Liver (tissue), 8 donors: ENCODE measurements at regions not wholly inside any gene's neighbourhood (a gene's known extent, or its start where the extent isn't known, plus 50 kb on each side); places are given as distances from the start of the nearest gene placed in this dataset.

Experiments
- DNase-seq: peaks from one replicate; pipeline ENCODE4 v3.0.0-alpha.2; 2017; ENCODE audit warnings: low spot score
- H3K27ac ChIP-seq, 2 donors: one replicate each; pipeline ENCODE4 v1.7.0; 2013; ENCODE audit warnings: inconsistent platforms in 2 of 2, low read length in 2 of 2, control low read depth in 1 of 2, low read depth in 1 of 2, mild to moderate bottlenecking in 1 of 2
- H3K27me3 ChIP-seq, 4 donors: one replicate each; pipeline versions ENCODE4 v1.6.1 to v1.7.0; 2013; ENCODE audit warnings: low read length in 3 of 4, inconsistent platforms in 1 of 4, mild to moderate bottlenecking in 1 of 4, moderate library complexity in 1 of 4; ENCODE audit not compliant: control insufficient read depth in 4 of 4, insufficient read depth in 4 of 4
- H3K36me3 ChIP-seq, 4 donors: one replicate each; pipeline versions ENCODE4 v1.6.1 to v1.7.0; 2013; ENCODE audit warnings: low read length in 3 of 4, mild to moderate bottlenecking in 3 of 4, low read depth in 1 of 4, moderate library complexity in 1 of 4; ENCODE audit not compliant: control insufficient read depth in 4 of 4, insufficient read depth in 3 of 4
- H3K4me1 ChIP-seq, 4 donors: one replicate each; pipeline versions ENCODE4 v1.6.1 to v1.7.0; 2013; ENCODE audit warnings: low read length in 3 of 4, mild to moderate bottlenecking in 3 of 4, moderate library complexity in 1 of 4; ENCODE audit not compliant: control insufficient read depth in 4 of 4, insufficient read depth in 4 of 4
- H3K4me3 ChIP-seq, 3 donors: one replicate each; pipeline versions ENCODE4 v1.6.1 to v1.7.0; 2013; ENCODE audit warnings: low read length in 3 of 3, control low read depth in 1 of 3, low read depth in 1 of 3, mild to moderate bottlenecking in 1 of 3
- H3K9ac ChIP-seq, 2 donors: one replicate each; pipeline ENCODE4 v1.7.0; 2013; ENCODE audit warnings: low read length in 2 of 2, mild to moderate bottlenecking in 2 of 2, moderate library complexity in 2 of 2, control low read depth in 1 of 2, low read depth in 1 of 2
- H3K9me3 ChIP-seq, 4 donors: one replicate each; pipeline versions ENCODE4 v1.6.1 to v1.7.0; 2013; ENCODE audit warnings: low read length in 3 of 4; ENCODE audit not compliant: control insufficient read depth in 4 of 4
- ATF3 ChIP-seq: IDR thresholded peaks from 2 replicates; pipeline ENCODE4 v1.6.1; 2016; ENCODE audit warnings: antibody characterized with exemption
- CTCF ChIP-seq: fragments of 150-350 bp; IDR thresholded peaks from 2 replicates; pipeline ENCODE4 v1.5.1; 2017; ENCODE audit warnings: improper control_type of control experiment, low read depth, low read length; ENCODE audit not compliant: missing input control
- FOXA1 ChIP-seq: IDR thresholded peaks from 2 replicates; pipeline ENCODE4 v1.6.1; 2016; ENCODE audit warnings: antibody characterized with exemption
- GABPA ChIP-seq, 2 donors: IDR thresholded peaks in 1 of 2; conservative IDR thresholded peaks in 1 of 2; 2 replicates each; pipeline ENCODE4 v1.6.1; 2016; ENCODE audit warnings: antibody characterized with exemption in 2 of 2, mild to moderate bottlenecking in 1 of 2, moderate library complexity in 1 of 2
- HNF4A ChIP-seq, 2 donors: conservative IDR thresholded peaks; 2 replicates each; pipeline ENCODE4 v1.6.1; 2016; ENCODE audit warnings: antibody characterized with exemption in 2 of 2, mild to moderate bottlenecking in 2 of 2
- NR2F2 ChIP-seq: IDR thresholded peaks from 2 replicates; pipeline ENCODE4 v1.6.1; 2016; ENCODE audit warnings: antibody characterized with exemption
- RAD21 ChIP-seq, 2 donors: IDR thresholded peaks; 2 replicates each; pipeline ENCODE4 v1.6.1; 2016; ENCODE audit warnings: antibody characterized with exemption in 2 of 2, mild to moderate bottlenecking in 2 of 2
- RXRA ChIP-seq, 2 donors: IDR thresholded peaks; 2 replicates each; pipeline ENCODE4 v1.6.1; 2017 to 2018; ENCODE audit warnings: antibody characterized with exemption in 2 of 2, mild to moderate bottlenecking in 1 of 2
- SP1 ChIP-seq: IDR thresholded peaks from 2 replicates; pipeline ENCODE4 v1.6.1; 2018; ENCODE audit warnings: antibody characterized with exemption, mild to moderate bottlenecking
- TAF1 ChIP-seq: conservative IDR thresholded peaks from 2 replicates; pipeline ENCODE4 v1.6.1; 2016; ENCODE audit warnings: antibody characterized with exemption, mild to moderate bottlenecking
- YY1 ChIP-seq: IDR thresholded peaks from 2 replicates; pipeline ENCODE4 v1.6.1; 2016; ENCODE audit warnings: antibody characterized with exemption, mild to moderate bottlenecking
- ZBTB33 ChIP-seq: IDR thresholded peaks from 2 replicates; pipeline ENCODE4 v1.6.1; 2016; ENCODE audit warnings: antibody characterized with exemption
- WGBS: extraction: QIAGEN DNeasy Blood & Tissue Kit; methylation state at CpG from one replicate; pipeline ENCODE4 v1.1.7; 2013; 5-methylcytosine and 5-hydroxymethylcytosine counted together
- donor health status: healthy.
- donor health status: healthy.
- donor health status: healthy.
- donor health status: healthy.
- donor health status: healthy.

- TF ChIP-seq ZBTB33 (no peak), ATF3 (no peak), TAF1 (no peak), RAD21 (IDR thresholded peaks at IDR 0.05) (no peak), CTCF (no peak)
These were observed 325.6 kb downstream of the BLID start (continued) for GRCh38 chr11:121790430-121790829.

- Histone ChIP-seq H3K27ac (no peak overlapping the region), H3K9ac (no peak overlapping the region), H3K4me1 (no peaks in the 10 kb centered on the region), H3K9me3 (no peaks in the 10 kb centered on the region), H3K36me3 (no peaks in the 10 kb centered on the region), H3K4me3 (no peak overlapping the region), H3K27me3 (no peaks in the 10 kb centered on the region)
- no peak for DNase-seq
- WGBS = 76% methylated on average over 2 of the region's 2 CpGs
- no peak for TF ChIP-seq CTCF
- no peak for TF ChIP-seq FOXA1
- no peak for TF ChIP-seq TAF1
- TF ChIP-seq HNF4A (conservative IDR thresholded peaks at IDR 0.05) = no peak
- no peak for TF ChIP-seq RXRA (IDR thresholded peaks at IDR 0.05)
- no peak for TF ChIP-seq ZBTB33
These were observed 328.2 kb upstream of the SORL1-AS1 start for GRCh38 chr11:121780971-121781370.

GRCh38 chr11:121777056-121777455, 324.3 kb upstream of the SORL1-AS1 start:
- TF ChIP-seq RAD21 (IDR thresholded peaks at IDR 0.05) = no peak
- no peak for TF ChIP-seq GABPA (IDR thresholded peaks at IDR 0.05 in 1 of 2, conservative IDR thresholded peaks at IDR 0.05 in 1 of 2)
- TF ChIP-seq FOXA1 = no peak
- no peak for TF ChIP-seq RXRA (IDR thresholded peaks at IDR 0.05)
- no peak for TF ChIP-seq ZBTB33
- TF ChIP-seq CTCF = no peak
- TF ChIP-seq YY1 = no peak
- no peak for TF ChIP-seq SP1
- TF ChIP-seq NR2F2 = no peak
- TF ChIP-seq TAF1 = no peak
- DNase-seq = no peak
- Histone ChIP-seq H3K27me3 (no peaks in the 10 kb centered on the region), H3K27ac (no peak overlapping the region), H3K9ac (no peak overlapping the region), H3K4me3 (no peak overlapping the region), H3K4me1 (no peaks in the 10 kb centered on the region), H3K36me3 (no peaks in the 10 kb centered on the region), H3K9me3 (no peaks in the 10 kb centered on the region)
- WGBS = 83% methylated on average over 3 of the region's 3 CpGs
